ENCODE measurements at regions not wholly inside any gene's neighbourhood (a gene's known extent, or its start where the extent isn't known, plus 50 kb on each side); places are given as distances from the start of the nearest gene placed in this dataset.

GRCh38 chr6:102662851-102663250, 1269.3 kb downstream of the GRIK2 start:
- TF ChIP-seq POLR2A (IDR thresholded peaks at IDR 0.05; ENCODE audit: low read length): no peak
- no peak for TF ChIP-seq GATA1 (IDR thresholded peaks at IDR 0.05; ENCODE audit: low read depth, low read length)
